GM12873 (cell line): ENCODE measurements at regions not wholly inside any gene's neighbourhood (a gene's known extent, or its start where the extent isn't known, plus 50 kb on each side); places are given as distances from the start of the nearest gene placed in this dataset.

ENCODE experiments used
- TF ChIP-seq, protein P1 (sequence below): IDR thresholded peaks from 2 replicates; pipeline ENCODE4 v1.5.1; 2012; ENCODE audit warnings: low read depth, mild to moderate bottlenecking, moderate library complexity, low read length, control low read depth; ENCODE audit not compliant: insufficient read depth; ENCODE audit errors: missing control alignments

DNA sequence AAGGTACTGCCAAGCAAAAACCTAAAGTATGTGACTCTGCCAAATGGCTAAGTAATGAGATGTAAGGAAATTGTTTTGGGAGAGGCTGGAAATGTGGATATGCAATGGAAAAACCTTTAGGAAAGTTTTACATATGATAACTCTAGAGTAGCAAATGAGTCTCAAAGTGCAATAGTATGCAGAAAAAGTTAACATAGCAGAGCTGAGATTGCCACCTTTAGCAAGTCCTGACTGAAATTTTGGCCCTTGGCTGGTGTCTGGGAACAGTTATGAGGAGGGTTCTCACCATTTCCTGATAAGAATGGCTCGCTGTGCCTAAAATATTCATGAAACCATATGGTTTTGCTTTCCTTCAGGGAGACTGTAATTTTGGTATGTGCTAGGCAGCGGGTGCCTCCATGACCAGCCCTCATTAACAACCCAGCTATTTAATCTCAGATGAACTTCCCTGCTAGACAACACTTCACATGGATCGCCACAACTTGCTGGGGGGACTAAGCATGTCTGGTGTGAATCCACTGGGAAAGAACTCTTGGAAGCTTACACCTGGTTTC lies 72.3 kb upstream of the ERBB4 start:
- TF ChIP-seq, protein P1, sequence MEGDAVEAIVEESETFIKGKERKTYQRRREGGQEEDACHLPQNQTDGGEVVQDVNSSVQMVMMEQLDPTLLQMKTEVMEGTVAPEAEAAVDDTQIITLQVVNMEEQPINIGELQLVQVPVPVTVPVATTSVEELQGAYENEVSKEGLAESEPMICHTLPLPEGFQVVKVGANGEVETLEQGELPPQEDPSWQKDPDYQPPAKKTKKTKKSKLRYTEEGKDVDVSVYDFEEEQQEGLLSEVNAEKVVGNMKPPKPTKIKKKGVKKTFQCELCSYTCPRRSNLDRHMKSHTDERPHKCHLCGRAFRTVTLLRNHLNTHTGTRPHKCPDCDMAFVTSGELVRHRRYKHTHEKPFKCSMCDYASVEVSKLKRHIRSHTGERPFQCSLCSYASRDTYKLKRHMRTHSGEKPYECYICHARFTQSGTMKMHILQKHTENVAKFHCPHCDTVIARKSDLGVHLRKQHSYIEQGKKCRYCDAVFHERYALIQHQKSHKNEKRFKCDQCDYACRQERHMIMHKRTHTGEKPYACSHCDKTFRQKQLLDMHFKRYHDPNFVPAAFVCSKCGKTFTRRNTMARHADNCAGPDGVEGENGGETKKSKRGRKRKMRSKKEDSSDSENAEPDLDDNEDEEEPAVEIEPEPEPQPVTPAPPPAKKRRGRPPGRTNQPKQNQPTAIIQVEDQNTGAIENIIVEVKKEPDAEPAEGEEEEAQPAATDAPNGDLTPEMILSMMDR, result no peak

DNA sequence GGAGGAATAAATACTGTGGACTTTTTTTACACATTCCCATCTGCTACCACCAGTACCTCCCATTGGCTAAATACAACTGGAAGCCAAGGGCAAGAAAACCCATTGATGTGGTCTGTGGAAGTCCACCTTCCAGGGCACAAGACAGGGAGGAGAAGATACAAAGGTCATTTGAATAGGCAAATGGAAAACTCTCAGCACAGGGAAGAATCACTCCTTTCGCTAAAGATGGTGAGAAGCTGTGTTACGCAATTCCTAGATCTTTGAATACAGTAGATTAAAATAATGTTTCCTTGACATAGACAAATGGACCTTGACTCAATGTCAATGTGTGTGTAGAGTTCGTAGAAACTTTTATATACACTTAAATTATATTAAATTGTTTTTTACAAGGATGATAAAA lies 70.9 kb upstream of the ERBB4 start:
- TF ChIP-seq, protein P1, result no peak

DNA sequence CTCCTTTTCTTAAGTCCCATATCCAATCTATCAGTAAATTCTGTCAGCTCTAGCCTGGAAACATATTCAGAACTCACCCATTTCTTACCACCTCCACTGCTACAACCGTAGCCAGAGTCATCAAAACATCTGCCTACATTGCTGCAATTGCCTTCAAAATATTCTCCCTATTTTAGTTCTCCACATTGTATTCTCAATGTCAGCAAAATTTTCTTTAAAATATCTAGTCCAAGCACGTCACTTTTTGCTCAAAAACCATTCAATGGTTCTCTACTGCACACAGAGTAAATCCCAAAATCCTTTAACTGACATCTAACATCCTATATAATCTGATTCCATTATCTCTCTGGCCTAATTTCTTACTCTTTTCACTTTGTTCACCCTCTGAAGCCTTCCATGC lies 68.5 kb upstream of the ERBB4 start:
- TF ChIP-seq, protein P1, result no peak

DNA sequence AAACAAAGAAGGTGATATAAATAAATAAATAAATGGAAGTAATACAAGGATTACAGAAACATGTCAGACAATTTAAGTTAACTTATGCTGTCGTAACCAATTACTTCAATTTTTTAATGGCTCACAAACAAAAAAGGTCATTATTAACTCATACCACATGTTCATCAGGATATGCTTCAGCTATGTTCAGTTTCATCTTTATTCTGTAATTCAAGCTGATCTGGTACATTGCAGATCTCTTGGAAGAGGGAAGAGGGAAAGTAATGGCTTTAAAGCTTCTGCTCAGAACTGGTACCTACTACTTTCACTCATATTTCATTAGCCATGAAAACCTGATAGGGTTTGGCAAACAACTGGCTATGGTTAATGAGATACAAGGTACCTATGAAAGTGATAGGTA lies 67.6 kb upstream of the ERBB4 start:
- TF ChIP-seq, protein P1, result no peak

DNA sequence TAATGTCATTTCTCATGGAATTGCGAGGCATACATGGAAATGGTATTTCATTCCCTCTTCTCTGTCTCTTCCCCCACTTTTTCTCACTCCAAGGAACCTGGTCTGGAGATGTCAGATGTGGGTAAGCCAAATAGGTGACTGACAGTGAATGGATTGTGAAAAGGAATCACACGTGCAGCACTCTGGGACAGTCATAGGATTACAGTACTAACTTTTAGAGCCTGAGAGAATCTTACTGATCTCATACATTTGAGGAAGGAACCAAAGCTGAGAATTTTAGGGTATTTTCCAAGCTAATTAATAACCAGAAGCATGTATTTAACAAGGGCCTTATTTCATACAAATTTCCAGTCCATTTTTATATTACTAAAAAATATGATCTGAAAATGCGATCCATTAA lies 58.1 kb upstream of the ERBB4 start:
- TF ChIP-seq, protein P1, result no peak

DNA sequence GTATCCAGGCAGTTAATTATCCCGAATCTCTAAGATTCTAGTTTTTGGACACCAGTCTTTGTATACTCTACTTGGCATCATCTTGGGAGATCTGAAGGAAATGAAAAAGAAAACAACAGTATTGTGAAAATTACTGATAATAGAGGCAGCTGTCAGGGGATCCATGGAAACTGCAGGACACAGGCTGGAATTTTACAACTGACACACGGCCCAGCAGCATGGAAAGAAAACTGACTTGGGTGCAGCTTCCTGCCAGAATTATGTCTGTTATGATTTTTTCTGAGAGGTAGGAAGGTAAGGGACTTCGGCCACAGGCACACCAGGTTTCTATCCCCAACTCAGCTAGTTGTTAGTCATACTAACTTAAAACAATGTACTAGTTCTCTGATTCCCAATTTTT lies 57.7 kb upstream of the ERBB4 start:
- TF ChIP-seq, protein P1, result no peak

DNA sequence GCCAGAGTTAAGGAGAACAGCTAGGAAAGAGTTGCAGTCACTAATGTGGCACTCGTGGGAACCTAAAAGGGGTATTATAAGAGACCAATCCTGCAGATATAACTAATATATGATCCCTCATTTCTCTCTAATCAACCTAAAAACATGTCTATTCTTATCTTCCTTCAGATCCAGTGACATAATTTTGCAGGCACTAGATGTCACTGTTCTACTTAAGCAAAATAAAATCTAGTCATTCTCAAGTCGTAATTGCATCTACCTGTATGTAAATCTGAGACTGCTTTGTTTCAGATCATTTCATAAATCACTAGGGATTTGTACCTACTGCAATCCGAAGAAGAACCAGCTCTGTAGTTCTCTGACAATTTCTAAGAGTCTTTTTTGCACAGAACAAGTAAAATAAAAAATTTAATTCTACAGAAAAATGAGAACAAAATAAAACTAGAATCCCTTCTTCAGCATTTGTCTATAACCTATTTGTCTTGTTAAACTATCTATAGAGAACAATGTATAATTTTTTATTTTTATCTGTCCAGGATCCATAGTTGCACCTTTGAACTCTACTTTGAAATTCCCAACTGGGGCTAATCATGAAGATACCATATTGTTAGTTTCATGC lies 56.5 kb upstream of the ERBB4 start:
- TF ChIP-seq, protein P1, result peak; percentile 30
